Activated CD4-positive, alpha-beta T cell treated with anti-CD3 and anti-CD28 coated beads, Interleukin-2, amount 50 U/mL, for 1 hour (primary cell): ENCODE measurements at regions not wholly inside any gene's neighbourhood (a gene's known extent, or its start where the extent isn't known, plus 50 kb on each side); places are given as distances from the start of the nearest gene placed in this dataset.

Experiments
- DNase-seq: peaks from one replicate; pipeline ENCODE4 v3.0.0-alpha.2; 2020

DNA sequence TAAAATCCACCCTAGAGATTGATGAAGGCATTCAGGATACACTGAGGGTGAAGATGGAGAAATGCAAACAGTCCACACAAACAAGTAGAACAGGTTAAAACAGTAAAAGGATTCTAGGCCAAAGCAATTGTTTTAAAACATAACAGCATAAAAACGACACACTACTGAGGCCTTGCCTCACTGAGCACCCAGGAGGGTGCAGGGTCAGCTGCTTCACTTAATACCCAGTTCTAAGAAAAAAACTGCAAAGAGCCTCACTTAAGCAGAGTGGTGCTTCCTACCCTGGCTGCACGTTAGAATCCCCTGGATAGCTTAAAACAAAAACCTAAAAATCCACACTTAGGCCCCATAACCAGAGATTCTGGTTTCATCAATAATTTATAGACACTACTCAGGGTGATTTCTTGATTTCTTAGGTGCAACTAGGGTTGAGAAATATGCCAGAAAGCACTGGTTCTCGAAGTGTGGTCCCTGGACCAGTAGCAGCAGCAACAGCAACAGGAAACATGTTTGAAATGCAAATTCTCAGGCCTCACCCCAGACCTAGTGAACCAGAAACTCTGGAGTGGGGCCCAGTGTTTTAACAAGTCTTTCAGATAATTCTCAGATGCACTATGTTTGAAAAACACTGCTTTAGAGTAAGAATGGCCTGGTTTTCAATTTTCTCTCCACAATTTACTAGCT lies 279.1 kb downstream of the ZEB2 start:
- DNase-seq: no peak

DNA sequence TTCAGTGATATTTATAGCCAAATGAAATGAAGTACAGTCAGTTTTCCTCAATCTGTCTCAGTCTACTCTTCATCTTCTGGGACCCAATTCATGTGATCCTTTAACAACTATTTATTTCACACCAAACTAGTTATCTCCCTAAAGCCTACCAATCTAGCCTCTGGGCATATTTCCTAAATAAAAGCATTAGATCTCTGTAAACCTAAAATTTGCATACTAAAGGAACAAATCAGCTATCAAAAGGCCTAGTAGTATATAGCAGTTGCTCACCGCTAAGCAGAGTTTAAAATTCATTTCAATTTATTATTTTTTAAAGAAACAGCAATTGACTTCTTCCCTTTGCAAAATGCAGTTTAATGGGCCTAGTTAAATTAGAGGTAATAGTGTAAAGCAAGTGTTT lies 280.2 kb downstream of the ZEB2 start:
- no peak for DNase-seq

DNA sequence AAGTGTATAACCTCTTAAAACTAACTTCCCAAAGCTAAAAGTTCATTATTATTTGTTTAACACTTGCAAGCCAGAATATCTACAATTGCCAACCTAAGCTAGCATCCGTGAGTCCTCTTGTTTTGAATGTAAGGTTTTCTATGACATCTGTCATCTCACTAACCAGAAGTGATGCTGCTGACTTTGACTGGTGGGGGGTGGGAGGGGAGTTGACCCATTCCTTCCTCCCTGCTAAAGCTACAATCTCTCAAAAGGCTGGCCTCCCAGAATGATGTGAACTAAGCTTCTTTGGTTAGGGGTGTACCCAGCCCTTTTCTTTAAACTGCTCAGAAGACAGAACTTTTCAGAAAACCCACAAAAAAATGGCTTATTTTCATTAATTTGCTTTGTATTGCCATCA lies 280.6 kb downstream of the ZEB2 start:
- no peak for DNase-seq

DNA sequence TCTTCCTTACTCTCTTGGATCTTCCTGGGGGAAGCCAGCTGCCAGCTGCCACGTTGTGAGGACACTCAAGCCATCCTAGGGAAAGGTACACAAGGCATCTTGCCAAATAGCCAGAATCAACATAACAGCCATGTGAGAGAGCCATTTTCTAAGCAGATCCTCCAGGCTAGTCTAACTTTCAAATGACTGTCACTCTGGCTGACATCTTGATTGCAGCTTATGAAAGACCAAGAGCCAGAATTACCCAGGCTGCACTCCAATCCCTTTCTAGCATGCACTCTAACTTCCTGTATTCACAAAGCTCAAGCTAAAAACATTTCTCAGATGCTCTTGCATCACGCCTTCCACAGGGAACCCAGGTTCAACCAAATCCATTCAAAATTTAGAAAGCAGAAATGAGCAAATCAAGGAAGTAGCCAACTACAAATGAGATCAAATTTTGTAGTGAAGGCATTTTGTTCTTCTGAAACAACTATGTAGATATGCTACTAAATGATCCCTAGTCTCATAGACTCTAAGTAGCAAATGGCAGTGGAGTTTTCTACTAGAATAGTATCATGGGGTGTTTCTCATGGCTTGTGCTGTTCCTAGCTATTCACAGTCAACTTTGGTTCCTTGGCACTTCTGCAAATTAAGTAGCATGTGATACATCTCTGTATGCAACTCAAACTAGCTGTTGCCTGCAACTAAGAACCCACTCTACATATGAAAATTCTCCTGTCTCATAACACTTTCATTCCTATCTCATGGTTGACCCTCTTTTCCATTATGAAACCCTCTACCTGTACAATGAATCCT lies 281.9 kb downstream of the ZEB2 start:
- DNase-seq: no peak

DNA sequence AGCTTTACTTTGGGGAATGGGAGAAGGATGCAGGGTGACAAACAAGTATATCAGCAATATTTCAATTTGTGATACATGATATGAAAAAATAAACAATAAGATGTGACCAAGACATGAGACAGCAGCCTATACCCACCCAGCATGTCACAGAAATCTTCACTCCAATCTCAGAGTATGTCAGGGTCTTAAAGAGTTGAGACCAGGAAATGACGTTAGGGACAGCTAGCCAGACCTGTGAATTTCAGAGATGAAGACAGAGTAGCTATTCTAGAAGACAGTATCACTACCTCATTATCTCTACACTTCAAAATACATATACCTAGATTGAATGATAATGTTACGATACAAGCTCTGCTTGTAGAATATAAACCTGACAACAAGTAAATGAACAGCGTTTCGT lies 282.8 kb downstream of the ZEB2 start:
- DNase-seq: no peak

DNA sequence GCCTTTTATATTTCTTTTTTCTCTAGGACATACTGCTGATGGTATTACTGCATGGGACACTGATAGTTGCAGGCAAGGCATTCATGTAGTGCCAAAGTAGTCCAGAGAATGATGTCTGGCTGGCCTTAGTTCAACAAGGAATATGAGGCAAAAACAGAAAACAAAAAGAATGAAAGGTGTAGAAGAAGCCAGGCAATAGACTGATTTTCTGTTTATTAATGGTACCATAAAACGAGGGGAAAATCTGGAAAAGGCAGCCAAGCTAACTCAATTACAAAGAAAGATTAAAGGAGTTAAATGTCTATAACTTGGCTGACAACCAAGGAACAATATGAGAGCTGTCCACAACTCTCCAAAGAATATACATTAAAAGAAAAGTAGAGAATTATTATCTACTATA lies 284.9 kb downstream of the ZEB2 start:
- DNase-seq: no peak

DNA sequence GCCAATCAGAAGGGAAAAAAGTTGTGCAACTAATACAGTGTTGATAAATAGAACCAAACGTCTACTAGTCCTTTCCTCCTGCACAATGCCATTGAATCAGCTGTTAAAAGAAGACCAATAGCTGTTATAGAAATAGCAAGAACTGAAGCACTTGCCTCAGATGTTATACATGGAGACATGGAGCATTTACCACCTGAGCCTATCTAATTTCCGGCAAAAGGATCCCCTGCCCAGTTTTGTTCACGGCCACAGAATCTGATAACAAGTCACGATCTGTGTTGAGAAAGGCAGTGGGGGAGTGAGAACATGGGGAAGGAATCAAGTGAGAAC lies 285.4 kb downstream of the ZEB2 start:
- DNase-seq: no peak

DNA sequence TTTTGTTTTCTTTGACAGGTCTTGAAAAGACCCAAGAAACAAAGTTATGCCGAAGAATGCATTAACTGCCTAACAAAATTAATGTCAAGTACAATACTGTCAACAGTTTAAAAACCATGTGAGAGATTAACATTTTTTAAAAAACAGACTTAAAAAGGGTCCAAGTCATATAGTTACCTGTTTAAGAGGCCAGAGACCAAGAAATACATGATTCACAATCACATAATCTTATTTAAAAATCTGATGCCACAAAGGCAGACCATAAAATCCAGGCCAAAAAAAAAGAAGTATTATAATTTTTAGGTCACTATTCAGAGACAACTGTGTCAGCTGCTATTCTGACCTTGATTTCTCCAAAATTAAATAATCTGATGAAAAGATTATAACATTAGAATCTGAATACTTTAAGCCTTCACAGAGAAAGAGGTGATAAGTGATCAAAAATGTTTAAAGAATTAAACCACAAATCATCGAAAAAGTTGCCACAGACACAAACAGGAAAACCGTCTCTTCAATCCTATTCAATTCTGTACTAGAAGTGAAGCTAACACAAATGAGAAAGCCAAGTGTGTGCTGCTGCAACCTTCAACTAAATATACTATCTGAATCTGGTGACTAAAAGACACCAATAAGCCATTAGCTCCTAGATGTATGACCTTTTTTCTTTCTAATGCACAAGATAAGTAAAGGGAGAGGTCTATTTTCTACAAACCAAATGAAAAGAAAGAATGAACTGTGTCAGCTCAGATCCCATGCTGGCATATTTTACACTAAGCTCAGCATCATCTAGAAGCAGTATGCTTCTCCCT lies 286.0 kb downstream of the ZEB2 start:
- DNase-seq: no peak

DNA sequence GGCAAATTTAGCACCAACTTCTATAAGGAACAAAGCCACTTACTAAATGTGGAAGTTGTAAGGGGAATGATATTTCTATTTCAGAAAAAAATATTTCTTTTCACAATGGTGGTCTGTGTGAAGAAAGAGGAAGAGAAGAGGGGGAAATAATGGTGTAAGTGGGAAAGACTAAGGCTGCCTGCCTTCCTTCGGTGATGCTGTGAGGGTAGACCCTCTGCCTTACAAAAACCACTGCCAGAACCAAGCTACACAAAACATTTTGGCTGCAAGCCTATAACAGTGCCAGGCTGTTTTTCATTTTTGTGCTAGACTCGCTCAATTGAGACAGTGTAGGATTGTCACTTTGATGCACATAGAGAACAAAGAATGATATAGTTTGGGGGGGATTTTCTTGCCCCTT lies 286.6 kb downstream of the ZEB2 start:
- no peak for DNase-seq

DNA sequence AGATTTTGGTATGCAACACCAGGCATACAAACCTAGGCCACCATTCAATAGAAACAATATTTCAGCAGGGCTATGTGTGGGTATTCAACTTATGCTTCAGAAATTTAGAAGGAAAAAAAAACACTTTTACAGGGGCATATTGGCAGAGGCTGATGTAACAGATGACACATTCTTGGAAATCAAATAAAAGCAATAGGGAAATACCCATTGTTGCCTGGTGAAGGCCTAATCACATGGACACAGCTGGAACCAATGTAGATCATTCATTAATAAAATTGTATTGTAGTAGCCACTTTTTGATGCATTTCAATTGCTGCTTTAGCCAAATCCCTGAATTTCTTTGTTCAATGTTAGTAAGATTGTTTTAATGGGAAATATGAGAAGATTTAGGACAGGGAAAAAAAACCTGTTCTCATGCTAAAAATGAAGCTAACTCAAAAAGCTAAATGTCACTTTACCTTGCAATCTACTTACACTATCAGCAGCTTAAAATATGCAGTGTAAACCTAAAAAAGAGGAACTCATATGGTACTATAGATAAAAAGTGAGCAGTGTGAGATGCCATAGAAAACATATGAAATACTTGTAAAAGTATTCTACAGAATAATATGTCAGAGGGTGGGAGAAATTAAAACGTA lies 289.4 kb downstream of the ZEB2 start:
- DNase-seq: no peak

DNA sequence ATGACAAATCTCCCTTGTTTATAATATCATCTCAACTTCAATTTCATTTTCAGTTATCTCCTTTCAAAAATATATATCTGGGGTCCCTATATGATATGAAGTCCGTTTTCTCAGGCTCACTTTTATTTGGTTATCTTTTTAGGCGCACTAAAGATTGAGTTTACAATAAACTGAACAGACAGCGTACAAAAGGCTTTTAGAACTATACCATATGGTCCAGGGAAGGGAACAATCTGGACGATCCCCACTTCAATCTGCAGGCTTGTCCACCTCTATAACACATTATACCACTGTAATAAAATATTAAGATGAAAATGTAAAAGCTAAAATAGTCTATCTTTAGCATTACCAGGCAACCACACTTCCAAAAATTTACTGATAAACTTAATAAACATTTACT lies 289.9 kb downstream of the ZEB2 start:
- DNase-seq: no peak

DNA sequence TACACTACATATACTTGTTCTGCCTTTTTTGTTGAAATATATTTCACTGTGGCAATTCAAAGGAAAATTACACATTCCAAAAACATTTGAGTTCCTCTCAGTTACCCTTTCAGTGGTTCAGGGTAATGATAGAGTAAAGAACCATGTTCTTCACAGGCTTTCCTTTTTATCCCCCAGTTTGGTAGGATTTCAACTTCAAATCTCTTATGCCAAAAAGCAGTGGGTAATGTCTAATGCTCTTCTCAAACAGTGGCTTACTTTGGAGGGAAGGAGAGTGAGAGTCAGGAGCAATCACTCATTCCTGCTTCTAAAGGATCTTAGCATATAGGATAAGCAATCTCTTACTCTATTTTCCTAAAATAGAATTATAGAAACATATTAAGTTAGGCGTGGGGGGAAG lies 290.6 kb downstream of the ZEB2 start:
- no peak for DNase-seq

DNA sequence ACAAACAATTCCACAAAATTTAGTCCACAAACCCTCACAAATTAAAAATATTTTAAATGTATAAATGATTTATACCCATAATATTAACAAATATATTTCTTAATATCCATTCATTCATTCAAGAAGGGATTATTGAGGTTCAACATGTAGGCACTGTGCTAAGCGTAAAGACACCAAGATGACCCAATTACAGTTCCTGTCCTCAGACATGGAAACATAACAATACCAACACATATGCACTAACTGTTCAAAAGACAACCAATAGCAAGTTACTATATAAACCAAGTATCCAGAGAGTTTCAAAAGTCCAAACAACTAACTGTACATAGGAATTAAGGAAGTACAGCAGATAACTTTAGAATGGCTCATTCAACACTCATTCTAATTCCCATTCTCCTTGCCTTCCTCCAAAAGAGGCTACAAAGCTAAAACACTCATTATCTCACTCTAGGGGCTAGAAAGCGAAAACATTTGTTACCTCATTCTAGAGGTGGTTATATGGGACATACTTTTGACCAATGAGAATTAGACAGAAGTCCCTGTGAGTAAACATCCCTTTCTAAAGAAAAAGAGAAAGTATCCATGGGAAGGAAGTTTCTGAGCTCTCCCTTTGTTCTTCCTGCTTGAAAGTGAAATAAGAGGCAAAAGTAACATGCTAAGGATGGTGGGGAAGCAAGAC lies 292.4 kb downstream of the ZEB2 start:
- no peak for DNase-seq

DNA sequence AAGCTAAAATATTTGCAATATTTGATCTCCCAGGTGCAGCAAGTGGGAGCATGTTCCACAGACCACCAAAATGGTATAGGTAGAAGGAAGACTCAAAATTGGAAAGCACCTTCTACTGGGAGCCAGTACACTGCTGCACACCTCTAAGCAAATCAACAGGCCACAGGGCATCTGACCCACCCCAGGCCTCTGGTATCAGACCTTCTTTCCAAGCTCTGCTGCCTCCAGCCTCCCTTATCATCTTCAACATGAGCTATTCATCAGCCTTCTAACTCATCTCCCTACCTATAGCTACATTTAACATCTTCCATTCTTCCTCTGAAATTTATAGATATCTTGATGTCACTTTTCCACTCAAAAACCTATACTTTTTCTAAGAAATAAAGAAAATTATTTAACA lies 294.8 kb downstream of the ZEB2 start:
- DNase-seq: no peak

DNA sequence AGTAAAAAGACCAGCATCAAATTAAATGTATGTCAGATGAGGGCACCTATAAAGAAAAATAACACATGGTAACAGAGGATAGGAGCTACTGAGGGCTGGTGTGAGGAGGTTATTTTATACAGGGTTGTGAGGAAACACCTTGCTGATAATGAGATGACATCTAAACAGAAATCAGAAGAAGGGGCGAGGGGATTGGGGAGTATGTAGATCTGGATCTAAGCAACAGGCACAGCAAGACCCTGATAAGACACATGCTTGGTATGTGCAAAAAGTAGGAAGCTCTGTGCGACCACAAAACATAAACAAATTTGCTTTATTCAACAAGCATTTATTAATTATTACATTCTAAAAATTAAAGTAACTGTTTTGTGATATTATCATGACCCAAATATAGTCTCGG lies 295.4 kb downstream of the ZEB2 start:
- no peak for DNase-seq

DNA sequence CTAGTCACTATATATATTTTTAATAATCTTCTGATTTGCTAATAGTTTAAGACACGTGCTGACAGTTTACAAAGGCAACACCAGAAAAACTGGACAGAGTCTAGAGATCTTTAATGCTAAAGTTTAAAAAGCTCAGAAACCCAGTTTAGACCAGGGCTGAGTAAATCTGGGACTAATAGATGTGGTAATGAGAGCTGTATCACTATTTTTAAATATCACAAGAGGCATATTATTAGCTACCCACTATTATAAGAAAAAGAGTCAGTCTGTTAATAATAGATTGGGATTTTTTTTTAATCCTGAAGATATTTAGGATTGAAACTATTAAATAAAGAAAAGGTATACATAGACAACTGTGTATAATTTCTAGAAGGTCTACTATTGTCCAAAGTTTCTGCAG lies 299.9 kb downstream of the ZEB2 start:
- DNase-seq: no peak

DNA sequence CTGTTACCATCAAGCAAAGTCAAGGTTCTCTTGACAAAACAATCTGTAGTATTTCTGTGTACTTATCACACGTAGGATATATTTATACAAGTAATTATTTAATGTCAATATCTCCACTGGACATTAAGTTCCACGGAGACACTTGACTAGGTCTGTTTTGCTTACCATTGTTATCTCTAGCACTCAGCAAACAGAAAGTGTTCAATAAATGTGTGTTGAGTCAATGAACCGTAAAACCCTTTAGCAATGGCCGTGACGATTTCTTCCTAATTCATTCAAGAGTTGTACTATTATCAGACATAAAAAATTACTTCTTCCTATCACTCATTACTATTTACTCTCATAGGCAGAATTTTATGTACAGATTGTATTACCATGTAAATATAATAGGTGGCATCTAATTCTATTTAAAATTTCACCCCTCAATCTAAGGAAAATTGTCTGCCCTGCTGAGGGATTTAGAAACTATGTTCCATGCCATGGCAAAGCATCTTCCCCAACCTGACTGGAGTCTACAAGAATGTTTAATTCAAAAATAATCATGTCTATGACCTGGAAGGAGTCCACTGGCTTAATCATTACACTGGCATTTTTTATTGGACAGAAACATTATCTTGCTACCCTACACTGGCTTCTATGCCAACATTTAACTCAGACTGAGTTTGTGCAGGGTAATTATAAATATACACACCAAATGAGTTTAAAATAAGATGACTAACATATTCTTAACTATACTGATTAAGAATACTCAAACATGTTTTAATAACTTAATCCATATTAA lies 301.9 kb downstream of the ZEB2 start:
- no peak for DNase-seq

DNA sequence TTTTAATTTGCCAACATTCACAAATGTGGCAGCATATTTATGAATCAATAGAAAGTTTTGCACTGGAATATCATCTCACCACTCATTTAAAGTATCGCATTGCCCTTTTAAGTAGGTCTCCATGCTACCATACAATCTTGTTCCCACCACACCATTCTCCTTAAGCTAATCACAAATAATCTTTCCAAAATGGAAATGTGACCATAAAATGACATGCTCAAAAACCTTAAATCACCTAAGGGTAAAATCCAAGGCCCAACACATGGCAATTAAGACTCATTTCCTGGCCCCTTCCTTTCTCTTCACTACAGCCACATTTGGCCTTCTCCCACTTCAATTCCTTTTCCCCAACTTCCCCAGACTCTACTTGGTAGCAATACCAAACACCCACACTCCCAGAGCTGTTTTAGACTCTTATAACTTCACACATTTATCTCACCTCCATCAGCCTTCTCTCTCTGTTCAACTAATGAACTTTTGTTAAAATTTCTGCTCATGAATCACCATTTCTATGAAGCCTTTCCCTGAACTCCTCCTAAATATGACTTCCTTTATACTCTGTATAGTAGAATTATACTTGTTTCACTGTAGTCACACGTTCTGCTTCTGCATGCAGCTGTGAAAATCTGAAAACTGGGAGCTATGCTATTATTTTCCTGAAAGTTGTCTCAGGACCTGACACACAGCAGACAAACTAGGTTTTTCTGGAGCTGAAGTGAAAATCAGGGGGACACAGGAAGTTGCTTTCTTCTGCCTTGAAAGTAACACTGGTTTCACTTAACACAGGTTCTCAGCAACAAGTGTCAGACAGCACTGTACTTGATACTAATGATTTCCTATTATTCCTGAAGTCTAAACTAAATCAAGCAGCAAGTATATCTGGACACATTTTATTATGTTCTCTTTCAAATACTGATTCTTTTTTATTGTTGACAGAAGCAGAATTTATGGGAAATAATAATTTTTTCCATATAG lies 303.9 kb downstream of the ZEB2 start:
- DNase-seq: no peak

DNA sequence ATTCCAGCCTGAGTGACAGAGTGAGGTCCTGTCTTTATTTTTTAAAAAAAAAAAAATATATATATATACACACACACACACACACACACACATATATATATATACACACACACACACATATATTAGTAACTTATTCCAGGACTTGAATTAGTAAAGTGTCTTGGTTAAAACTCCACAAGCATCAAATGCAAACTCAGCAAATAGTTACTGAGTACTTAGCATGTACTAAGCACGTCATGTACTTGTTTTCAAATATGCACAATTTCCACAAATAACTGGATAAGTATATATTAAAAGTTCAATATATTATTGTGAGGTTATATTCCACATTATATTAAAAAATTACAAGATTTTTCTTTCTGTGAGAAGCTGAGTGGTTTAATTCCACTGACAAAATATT lies 304.7 kb downstream of the ZEB2 start:
- no peak for DNase-seq

DNA sequence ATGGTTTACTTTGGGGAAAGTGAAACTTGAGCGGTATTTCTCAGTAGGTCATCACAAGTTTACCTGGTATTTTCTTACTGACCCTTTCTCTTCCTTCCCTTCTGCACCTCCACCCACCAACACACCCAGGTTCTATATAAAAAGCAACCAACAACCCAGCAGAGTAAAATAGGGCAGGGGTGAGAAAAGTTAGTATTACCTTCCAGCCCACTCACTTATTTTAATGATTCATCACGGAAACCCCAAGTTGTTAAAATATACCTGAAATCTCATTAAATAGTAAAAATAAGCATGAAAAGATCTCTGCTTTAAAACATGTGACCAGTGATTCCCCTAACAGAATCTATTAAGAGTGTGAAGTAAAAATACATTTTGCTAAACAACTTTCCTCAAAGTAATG lies 306.1 kb downstream of the ZEB2 start:
- no peak for DNase-seq

DNA sequence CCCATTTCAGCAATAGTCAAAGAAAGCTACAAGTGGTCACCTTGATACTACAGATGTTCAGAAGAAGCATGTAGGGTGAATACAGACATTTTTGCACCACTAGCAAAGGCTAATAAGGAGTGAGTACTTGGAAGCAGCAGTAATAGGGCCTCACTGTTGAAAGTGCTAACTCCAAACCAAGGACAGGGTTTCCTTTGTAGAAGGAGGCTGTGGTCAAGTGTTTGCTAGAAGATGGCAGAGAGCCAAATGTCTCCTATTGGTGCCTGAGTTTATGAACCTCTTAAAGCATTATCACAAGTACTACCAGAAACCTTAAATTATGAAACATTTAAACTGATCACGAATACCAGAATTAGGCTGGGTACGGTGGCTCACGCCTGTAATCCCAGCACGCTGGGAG lies 308.1 kb downstream of the ZEB2 start:
- DNase-seq: no peak
